SK-N-SH treated with all-trans-retinoic acid at 6 μM for 48 hours (cell line): ENCODE measurements at regions not wholly inside any gene's neighbourhood (a gene's known extent, or its start where the extent isn't known, plus 50 kb on each side); places are given as distances from the start of the nearest gene placed in this dataset.

Experiments
- ARNTL ChIP-seq: fragments of 450-650 bp; formaldehyde crosslinking; IDR thresholded peaks from 2 replicates; pipeline ENCODE4 v1.5.0; 2020; ENCODE audit warnings: low read depth, mild to moderate bottlenecking, moderate library complexity, borderline replicate concordance
- BACH2 ChIP-seq: fragments of 250-450 bp; sonication (Bioruptor Pico); IDR thresholded peaks from 2 replicates; pipeline ENCODE4 v1.9.0; 2021; ENCODE audit warnings: mild to moderate bottlenecking, borderline replicate concordance
- ESRRG ChIP-seq: fragments of 250-450 bp; sonication (Bioruptor Pico); IDR thresholded peaks from 2 replicates; pipeline ENCODE4 v1.6.1; 2021; ENCODE audit warnings: mild to moderate bottlenecking
- GLIS3 ChIP-seq: fragments of 250-450 bp; sonication (Bioruptor Pico); IDR thresholded peaks from 2 replicates; pipeline ENCODE4 v1.5.0; 2020; ENCODE audit warnings: mild to moderate bottlenecking, moderate library complexity
- ISL1 ChIP-seq: fragments of 250-450 bp; sonication (Bioruptor Pico); IDR thresholded peaks from 2 replicates; pipeline ENCODE4 v2.1.2; 2022; ENCODE audit warnings: mild to moderate bottlenecking, moderate library complexity
- OSR1 ChIP-seq: fragments of 250-450 bp; sonication (Bioruptor Pico); IDR thresholded peaks from 2 replicates; pipeline ENCODE4 v1.8.0; 2022; ENCODE audit warnings: moderate library complexity, mild to moderate bottlenecking, inconsistent platforms
- PATZ1 ChIP-seq: fragments of 250-450 bp; sonication (Bioruptor Pico); IDR thresholded peaks from 2 replicates; pipeline ENCODE4 v1.8.0; 2020; ENCODE audit warnings: mild to moderate bottlenecking, moderate library complexity, borderline replicate concordance
- RARB ChIP-seq: fragments of 250-450 bp; sonication (Bioruptor Pico); IDR thresholded peaks from 2 replicates; pipeline ENCODE4 v1.8.0; 2021; ENCODE audit warnings: mild to moderate bottlenecking, moderate library complexity
- SNAI2 ChIP-seq: fragments of 250-450 bp; sonication (Bioruptor Pico); IDR thresholded peaks from 2 replicates; pipeline ENCODE4 v1.5.0; 2020; ENCODE audit warnings: mild to moderate bottlenecking, moderate library complexity
- TCF4 ChIP-seq: fragments of 250-450 bp; sonication (Bioruptor Pico); IDR thresholded peaks from 2 replicates; pipeline ENCODE4 v1.8.0; 2021; ENCODE audit warnings: mild to moderate bottlenecking, moderate library complexity, borderline replicate concordance
- ZC3H10 ChIP-seq: fragments of 250-450 bp; sonication (Bioruptor Pico); IDR thresholded peaks from 2 replicates; pipeline ENCODE4 v1.5.1; 2021; ENCODE audit warnings: mild to moderate bottlenecking, moderate library complexity
- ZFP3 ChIP-seq: fragments of 250-450 bp; sonication (Bioruptor Pico); IDR thresholded peaks from 2 replicates; pipeline ENCODE4 v1.5.0; 2020; ENCODE audit warnings: mild to moderate bottlenecking, moderate library complexity
- ZNF565 ChIP-seq: fragments of 450-650 bp; formaldehyde crosslinking; conservative IDR thresholded peaks from 2 replicates; pipeline ENCODE4 v1.5.0; 2020; ENCODE audit warnings: low read depth, mild to moderate bottlenecking, moderate library complexity

GRCh38 chr2:106960683-106961161, 74.8 kb upstream of the ST6GAL2 start:
- no peak for TF ChIP-seq ZFP3 (CRISPR knock-in tag)
- TF ChIP-seq ZNF565 (CRISPR knock-in tag), result no peak
- no peak for TF ChIP-seq SNAI2 (CRISPR knock-in tag)
- no peak for TF ChIP-seq TCF4
- TF ChIP-seq PATZ1, result no peak
- no peak for TF ChIP-seq ISL1 (CRISPR knock-in tag)
- no peak for TF ChIP-seq OSR1 (CRISPR knock-in tag)
- no peak for TF ChIP-seq BACH2
- TF ChIP-seq ZC3H10 (CRISPR knock-in tag), result no peak
- TF ChIP-seq GLIS3 (CRISPR knock-in tag), result no peak
- no peak for TF ChIP-seq ESRRG (CRISPR knock-in tag)
- no peak for TF ChIP-seq RARB
- TF ChIP-seq ARNTL (CRISPR knock-in tag), result no peak
